Fibroblast of lung (primary cell): ENCODE measurements at regions not wholly inside any gene's neighbourhood (a gene's known extent, or its start where the extent isn't known, plus 50 kb on each side); places are given as distances from the start of the nearest gene placed in this dataset.

ENCODE experiments used
- EZH2 ChIP-seq: IDR thresholded peaks from 2 replicates; pipeline ENCODE4 v1.5.1; 2012; ENCODE audit warnings: low read length, control low read depth, mild to moderate bottlenecking; ENCODE audit errors: missing control alignments
- TF ChIP-seq, protein P1 (sequence below), 2 donors: IDR thresholded peaks in 1 of 2; conservative IDR thresholded peaks in 1 of 2; 1 replicate in 1 of 2; 2 replicates in 1 of 2; pipeline ENCODE4 v1.5.1; 2011 to 2012; ENCODE audit warnings: low read length in 2 of 2, control low read depth in 1 of 2, inconsistent platforms in 1 of 2, low read depth in 1 of 2, mild to moderate bottlenecking in 1 of 2

DNA sequence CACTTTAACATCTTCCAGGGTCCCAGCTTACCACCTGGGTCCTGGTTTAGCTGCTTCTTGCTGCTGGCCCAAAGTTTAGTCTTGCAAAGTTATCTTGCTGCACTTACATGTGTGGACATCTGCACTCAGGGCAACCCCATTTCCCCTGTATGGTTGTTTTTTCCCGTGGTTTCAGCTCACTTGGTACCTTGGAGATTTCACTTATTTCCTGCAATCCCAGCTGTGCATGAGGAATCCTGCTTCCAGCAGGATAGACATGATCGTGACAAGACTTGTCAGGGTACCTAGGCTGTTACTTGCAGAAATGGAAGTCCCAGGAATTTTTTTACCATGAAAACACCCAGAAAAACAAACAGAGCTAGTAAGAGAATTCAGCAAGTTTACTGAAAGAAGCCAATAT is 95.9 kb upstream of the LEP start:
- TF ChIP-seq, protein P1, sequence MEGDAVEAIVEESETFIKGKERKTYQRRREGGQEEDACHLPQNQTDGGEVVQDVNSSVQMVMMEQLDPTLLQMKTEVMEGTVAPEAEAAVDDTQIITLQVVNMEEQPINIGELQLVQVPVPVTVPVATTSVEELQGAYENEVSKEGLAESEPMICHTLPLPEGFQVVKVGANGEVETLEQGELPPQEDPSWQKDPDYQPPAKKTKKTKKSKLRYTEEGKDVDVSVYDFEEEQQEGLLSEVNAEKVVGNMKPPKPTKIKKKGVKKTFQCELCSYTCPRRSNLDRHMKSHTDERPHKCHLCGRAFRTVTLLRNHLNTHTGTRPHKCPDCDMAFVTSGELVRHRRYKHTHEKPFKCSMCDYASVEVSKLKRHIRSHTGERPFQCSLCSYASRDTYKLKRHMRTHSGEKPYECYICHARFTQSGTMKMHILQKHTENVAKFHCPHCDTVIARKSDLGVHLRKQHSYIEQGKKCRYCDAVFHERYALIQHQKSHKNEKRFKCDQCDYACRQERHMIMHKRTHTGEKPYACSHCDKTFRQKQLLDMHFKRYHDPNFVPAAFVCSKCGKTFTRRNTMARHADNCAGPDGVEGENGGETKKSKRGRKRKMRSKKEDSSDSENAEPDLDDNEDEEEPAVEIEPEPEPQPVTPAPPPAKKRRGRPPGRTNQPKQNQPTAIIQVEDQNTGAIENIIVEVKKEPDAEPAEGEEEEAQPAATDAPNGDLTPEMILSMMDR (conservative IDR thresholded peaks at IDR 0.05 in 1 of 2, IDR thresholded peaks at IDR 0.05 in 1 of 2; ENCODE audit: low read depth in 1 of 2, low read length in 2 of 2) = no peak
- TF ChIP-seq EZH2 = no peak
